NCI-H1417 (cell line): ENCODE measurements at regions not wholly inside any gene's neighbourhood (a gene's known extent, or its start where the extent isn't known, plus 50 kb on each side); places are given as distances from the start of the nearest gene placed in this dataset.
"Not testable (repeated sequence)": the region's sequence is repeated elsewhere in the genome, so short reads cannot be mapped to it uniquely, and the experiment has no call there.

Experiments
- DNase-seq, 3 experiments: peaks; one replicate each; lab custom pipeline; 2025; lab: John Stamatoyannopoulos, UW

DNA sequence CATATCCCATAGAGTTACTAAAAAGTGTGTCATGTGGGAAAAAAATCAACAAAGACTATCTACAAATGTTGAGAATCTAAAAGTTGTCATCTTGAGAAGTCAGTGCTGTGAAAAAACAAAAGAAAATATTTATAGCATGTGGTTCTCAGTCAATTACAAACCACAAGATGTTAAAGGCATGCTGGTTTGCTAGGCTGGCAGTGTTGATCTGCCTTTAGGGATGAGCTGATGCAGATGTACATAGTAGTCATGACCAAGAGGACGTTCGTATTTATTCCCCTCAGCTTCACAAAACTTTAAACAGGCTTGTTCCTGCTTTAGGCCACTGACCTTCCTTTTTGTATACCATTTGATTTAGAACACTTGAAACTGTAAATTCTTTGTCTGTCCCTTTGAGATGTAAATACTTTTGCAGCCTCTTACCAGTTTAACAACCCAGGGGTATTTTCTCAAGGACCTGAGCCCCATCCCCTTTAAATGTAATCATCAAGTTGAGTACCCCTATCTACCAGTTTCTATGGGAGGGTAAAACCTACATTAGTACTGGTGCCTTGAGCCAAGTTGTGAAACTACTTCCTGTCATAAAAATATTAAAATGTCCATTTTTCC is 446.6 kb downstream of the KCNJ18 start:
- DNase-seq = peak in 1 of 3 experiments; percentile 14

DNA sequence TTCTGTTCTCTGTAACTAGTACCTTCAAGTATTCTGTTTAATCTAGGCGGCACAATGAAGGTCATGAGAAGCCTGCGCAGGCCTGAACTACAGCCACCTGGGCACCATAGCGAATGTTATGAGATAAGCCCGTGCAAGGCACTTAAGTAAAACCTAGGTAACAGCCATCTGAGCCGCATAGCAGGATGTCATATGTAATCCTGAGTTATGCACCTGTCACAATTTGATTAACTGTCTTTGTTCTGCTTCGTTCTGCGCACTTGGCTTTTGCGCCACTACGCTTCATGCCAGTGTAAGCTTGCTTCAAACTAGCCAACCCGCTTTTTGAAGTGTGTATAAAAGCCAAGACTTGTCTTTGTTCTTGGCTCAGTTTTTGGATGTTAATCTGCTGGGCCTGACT is 449.8 kb downstream of the KCNJ18 start:
- DNase-seq = no peak

DNA sequence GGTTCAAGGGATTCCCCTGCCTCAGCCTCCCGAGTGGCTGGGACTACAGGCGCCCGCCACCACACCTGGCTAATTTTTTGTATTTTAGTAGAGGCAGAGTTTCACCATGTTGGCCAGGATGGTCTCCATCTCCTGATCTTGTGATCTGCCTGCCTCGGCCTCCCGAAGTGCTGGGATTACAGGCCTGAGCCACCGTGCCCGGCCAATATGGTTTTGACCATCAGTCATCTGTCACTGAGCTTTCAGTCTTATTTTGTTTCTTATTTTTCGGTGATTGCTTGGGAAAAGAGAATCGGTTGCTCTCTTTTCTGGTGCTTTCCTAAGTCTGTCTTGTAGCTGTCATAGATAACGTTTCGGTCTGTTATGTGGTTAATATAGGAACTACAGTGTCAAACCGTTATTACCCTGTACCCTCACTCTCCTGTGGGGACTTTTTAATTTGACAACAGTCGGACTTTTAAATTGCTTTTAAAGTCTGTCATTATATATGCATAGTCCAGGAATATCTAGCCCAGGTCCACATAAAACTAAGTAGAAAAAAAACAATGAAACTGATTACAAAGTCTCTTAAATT is 453.4 kb downstream of the KCNJ18 start:
- DNase-seq = peak in 1 of 3 experiments; percentile 21

DNA sequence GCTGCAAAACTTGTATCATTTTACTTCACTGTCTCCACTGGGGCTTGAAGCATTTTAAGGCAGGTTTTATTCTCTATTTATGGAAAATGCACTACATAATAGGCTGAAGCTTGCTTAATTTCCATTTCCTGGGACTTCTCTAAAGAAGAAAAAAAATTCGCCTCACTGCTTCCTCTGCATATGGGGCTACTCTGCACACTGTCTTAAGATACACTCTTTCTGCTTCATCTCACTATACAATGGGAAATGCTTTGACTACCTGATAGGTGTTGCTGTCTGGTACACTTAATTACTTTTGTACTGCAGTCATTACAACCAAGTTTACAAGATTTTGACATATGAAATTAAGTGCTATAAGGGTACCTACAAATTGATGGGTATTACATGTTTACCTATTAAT is 466.0 kb downstream of the KCNJ18 start:
- DNase-seq = peak in 1 of 3 experiments; percentile 4

GRCh38 chr17:22161376-22161775 is 469.1 kb downstream of the KCNJ18 start:
- no peak for DNase-seq

- DNase-seq = no peak
Measured at GRCh38 chr17:22171631-22172030, 479.3 kb downstream of the KCNJ18 start.

DNA sequence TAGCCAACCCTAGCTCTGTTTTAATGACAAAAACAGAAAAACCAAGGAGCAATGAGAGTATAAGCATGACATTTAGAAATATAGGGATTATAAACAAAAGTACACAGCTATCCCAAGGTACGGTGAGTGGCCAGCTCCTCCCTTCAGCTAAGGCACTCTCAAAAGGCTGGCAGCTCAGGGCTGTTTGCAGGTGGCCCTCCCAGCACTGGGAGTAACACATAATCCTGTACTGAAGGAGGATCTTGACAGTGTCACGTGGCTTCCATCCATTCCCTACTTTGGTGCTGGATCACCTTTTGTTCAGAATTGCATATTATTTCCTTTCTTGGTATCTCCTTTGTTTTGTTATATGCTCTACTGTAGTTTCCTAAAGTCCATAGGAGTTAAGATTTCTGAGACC is 500.8 kb downstream of the KCNJ18 start:
- no peak for DNase-seq

- not testable (repeated sequence) for DNase-seq
Measured at GRCh38 chr17:22200187-22200586, 507.9 kb downstream of the KCNJ18 start.

DNA sequence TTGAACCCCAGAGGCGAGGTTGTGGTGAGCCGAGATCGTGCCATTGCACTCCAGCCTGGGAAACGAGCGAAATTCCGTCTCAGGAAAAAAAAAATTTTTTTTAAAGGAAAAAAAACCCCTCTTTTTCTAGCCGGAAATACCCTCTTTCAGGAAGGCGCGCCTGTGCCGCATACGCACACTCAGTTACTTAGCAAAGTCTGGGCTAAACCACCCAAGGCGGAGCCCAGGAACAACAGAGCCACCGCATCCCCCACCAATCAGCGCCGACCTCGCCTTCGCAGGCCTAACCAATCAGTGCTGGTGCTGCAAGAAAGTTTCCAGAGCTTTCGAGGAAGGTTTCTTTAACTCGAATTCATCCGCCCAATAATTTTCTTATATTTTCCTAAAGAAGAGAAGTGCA is 510.4 kb downstream of the KCNJ18 start:
- no peak for DNase-seq

DNA sequence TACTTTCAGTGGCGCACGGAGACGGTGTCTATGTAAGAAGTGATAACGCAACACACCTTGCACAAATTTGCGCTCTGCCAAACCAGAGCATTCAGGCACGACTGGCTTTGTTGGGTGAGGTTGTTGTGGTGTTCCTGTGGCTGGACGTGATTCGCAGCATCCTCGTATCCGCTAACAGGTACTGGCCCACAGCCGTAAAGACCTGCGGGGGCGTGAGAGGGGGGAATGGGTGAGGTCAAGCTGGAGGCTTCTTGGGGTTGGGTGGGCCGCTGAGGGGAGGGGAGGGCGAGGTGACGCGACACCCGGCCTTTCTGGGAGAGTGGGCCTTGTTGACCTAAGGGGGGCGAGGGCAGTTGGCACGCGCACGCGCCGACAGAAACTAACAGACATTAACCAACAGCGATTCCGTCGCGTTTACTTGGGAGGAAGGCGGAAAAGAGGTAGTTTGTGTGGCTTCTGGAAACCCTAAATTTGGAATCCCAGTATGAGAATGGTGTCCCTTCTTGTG is 510.9 kb downstream of the KCNJ18 start:
- DNase-seq = no peak

- not testable (repeated sequence) for DNase-seq
Measured at GRCh38 chr17:22204076-22204475, 511.8 kb downstream of the KCNJ18 start.

GRCh38 chr17:22210212-22210611 is 517.9 kb downstream of the KCNJ18 start:
- DNase-seq = not testable (repeated sequence)

- not testable (repeated sequence) for DNase-seq
Measured at GRCh38 chr17:22213169-22213568, 520.8 kb downstream of the KCNJ18 start.

DNA sequence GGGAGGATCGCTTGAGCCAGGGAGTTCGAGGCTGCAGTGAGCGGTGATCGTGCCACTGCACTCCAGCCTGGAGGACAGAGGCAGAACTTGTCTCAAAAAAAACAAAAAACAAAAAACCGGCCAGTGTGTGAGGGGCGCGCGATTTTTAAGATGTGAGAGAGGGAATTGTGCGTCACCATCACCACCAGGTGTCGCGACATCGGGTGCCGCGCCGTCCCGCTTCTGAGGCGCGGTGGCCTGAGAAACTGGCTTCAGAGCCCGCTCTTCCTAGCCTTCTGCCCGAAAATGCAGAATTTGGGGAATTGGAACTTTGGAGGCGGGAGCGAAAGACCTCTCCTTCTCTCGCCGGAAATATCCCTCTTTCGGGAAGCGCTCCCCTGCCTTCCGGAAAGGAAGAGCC is 524.8 kb downstream of the KCNJ18 start:
- DNase-seq = no peak

DNA sequence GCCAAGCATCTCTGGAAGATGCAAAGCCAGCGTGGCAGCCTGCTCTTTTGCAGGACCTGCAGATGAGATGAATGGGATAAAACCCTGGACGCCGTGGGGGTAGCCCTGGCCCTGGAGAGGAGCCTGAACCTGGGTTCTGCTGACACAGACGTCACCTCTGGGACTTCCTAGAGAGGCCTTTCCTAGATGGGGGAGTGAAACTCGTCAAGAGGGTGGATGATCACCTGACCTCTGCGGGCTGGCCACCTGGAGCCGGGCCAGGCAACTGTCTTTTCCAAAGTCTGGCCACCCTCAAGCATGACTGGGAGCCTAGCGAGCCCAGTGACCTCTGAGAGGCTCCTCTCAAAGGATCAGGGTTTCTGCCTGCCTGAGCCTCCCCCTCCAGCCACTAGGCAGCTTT is 529.0 kb downstream of the KCNJ18 start:
- no peak for DNase-seq

DNA sequence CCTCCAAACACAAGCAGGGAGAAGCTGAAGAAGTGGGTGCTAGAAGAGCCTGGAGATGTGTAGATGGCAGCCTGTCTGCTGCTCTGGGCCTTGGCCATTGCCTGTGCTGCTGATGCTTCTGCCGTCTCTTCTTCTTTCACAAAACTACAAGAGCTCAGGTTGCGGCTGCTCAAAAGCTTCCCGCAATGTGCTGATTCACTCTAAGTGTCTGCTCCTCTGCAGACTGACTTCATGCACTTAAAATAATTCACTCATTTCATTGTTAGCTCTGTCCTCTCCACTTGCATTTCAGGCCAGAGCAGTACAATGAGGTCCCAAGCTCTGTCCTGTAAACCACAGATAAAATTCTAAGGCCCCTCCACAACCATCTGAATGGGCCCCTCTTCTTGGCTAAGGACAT is 534.2 kb downstream of the KCNJ18 start:
- DNase-seq = not testable (repeated sequence)

DNA sequence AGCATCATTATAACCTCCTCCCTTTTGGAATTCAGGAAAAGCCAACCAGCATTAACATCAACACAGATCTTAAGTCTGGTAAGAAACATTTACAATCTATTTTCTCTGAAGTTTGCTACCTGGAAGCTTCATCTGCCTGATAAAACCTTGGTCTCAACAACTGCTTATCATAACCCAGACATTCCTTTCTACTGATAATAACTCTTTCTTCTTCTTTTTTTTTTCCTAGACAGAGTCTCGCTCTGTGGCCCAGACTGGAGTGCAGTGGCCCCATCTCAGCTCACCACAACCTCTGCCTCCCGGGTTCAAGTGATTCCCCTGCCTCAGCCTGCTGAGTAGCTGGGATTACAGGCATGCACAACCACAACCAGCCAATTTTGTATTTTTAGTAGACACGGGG is 534.6 kb downstream of the KCNJ18 start:
- DNase-seq = not testable (repeated sequence)

DNA sequence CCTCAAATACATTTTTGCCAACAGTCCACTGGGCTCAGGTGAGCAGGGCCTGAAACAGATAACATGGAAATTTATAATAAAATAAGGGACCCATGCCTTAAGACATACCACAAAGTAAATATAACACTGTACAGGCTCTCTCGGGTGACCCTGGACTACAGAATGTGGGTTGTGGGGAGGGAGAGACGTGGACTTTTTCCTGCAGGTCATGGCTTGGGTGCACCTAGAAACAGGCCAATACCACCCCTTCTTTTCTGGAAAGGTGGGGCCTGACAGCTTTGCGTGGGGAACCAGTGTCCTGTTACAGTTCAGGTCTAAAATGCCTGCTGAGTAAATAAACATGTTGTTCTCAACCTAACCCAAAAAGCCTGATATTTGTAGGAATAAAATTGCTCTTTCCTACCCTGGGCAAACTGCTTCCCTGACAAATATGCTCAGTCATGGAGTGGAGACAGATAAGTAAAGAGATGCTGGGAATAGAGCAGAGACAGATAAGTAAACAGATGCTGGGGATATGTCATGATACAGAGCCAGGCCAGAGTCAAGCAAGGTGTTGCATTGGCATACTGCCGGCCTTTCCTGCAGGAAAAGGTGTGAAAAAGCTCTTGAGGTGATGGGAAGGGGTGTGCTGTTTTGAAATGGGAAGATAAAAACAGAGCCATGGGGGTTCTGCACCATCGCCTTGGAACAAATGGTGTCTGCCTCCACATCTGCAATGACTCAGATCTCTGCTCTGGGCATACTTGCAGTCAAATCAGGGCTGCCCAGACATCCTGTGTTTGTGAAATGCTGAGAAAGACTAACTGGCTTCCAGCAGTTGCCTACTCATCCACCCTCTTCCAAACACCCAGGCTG is 535.6 kb downstream of the KCNJ18 start:
- not testable (repeated sequence) for DNase-seq

- not testable (repeated sequence) for DNase-seq
Measured at GRCh38 chr17:22229821-22230220, 537.5 kb downstream of the KCNJ18 start.

DNA sequence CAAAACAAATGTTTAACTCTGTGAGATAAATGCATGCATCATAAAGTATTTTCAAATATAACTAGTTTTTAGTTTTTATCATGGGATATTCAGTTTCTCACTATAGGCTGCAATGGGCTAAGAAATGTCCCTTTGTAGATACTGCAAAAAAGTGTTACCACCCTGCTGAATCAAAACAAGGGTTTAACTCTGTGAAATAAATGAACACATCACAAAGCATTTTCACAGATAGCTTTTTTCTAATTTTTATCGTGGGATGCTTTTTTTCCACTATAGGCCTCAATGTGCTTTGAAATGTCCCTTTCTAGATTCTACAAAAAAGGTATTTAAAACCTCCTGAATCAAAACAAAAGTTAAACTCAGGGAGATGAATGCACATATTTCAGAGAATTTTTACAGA is 541.1 kb downstream of the KCNJ18 start:
- DNase-seq = no peak

DNA sequence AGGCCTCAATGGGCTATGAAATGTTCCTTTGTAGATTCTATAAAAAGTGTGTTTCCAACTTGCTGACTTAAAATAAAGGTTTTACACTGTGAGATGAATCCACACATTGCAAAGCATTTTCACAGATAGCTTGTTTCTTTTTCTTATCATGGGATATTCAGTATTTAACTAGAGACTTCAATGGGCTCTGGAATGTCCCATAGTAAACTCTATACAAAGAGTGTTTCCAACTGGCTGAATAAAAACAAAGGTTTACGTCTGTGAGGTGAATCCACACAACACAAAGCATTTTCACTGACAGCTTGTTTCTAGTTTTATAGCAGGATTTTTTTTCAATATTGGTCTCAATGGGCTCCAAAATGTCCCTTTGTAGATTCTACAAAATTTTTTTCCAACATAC is 550.1 kb downstream of the KCNJ18 start:
- DNase-seq = no peak

DNA sequence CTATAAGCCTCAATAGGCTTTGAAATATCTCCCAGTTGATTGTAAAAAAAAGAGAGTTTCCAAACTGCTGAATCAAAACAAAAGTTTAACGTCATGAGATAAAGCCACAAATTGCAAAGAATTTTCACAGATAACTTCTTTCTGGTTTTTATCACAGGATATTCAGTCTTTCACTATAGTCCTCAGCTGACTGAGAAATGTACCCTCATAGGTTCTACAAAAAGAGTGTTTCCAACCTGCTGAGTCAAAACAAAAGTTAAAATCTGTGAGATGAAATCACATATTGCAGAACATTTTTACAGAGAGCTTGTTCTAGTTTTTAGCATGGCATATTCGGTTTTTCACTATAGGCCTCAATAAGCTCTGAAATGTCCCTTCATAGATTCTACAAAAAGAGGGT is 559.2 kb downstream of the KCNJ18 start:
- no peak for DNase-seq

DNA sequence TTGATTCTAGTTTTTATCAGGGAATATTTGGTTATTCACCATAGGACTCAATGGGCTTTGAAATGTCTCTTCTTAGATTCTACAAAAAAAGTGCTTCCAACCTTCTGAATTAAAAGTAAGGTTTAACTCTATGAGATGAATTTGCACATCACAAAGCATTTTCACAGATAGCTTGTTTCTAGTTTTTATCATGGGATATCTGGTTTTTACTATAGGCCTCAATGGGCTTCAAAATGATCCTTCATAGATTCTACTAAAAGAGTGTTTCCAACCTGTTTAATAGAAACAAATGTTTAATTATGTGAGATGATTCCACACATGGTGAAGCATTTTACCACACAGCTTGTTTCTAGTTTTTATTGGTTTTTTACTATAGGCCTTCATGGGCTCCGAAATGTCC is 560.7 kb downstream of the KCNJ18 start:
- no peak for DNase-seq
